ENCODE measurements at regions not wholly inside any gene's neighbourhood (a gene's known extent, or its start where the extent isn't known, plus 50 kb on each side); places are given as distances from the start of the nearest gene placed in this dataset.

DNA sequence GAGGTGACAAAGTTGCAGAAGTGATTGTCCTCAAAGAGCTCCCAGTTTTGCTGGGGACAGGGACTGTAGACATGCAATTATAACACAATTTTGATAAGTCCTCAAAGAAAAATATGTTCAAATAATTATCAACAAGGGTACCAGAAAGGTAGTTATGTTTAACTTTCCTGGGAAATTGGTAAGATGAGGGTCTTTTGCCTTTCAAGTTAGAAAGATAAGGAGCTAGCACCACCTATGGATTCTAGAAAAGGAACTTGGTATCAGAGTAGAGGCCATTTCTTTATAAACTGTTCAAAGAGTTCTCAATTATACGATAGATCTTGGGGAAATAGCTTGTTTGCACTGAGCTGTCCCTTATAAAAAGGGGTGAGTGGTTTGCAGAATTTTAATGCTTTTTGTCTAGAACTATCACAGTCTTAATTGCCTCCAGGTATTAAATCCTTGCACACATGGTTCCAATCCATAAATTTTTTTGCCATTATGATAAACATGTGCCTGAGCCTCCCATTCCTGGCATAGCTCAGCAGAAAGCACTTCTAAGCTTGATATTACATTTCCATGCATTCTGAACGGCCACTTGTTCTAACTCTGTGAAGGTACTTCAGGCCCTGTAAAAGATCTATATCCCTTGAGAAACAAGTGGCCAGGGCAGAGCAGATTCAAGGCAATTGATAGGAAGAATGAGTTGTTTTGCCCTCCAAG is 247.5 kb upstream of the LRIG1 start:
- TF ChIP-seq, protein P1, sequence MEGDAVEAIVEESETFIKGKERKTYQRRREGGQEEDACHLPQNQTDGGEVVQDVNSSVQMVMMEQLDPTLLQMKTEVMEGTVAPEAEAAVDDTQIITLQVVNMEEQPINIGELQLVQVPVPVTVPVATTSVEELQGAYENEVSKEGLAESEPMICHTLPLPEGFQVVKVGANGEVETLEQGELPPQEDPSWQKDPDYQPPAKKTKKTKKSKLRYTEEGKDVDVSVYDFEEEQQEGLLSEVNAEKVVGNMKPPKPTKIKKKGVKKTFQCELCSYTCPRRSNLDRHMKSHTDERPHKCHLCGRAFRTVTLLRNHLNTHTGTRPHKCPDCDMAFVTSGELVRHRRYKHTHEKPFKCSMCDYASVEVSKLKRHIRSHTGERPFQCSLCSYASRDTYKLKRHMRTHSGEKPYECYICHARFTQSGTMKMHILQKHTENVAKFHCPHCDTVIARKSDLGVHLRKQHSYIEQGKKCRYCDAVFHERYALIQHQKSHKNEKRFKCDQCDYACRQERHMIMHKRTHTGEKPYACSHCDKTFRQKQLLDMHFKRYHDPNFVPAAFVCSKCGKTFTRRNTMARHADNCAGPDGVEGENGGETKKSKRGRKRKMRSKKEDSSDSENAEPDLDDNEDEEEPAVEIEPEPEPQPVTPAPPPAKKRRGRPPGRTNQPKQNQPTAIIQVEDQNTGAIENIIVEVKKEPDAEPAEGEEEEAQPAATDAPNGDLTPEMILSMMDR (IDR thresholded peaks at IDR 0.05; ENCODE audit: insufficient read depth, low read depth, low read length, missing control alignments), result no peak
- no peak overlapping the region for H3K4me3 ChIP-seq (ENCODE audit: low read length)
- DNase-seq (ENCODE audit: low read depth), result no peak

DNA sequence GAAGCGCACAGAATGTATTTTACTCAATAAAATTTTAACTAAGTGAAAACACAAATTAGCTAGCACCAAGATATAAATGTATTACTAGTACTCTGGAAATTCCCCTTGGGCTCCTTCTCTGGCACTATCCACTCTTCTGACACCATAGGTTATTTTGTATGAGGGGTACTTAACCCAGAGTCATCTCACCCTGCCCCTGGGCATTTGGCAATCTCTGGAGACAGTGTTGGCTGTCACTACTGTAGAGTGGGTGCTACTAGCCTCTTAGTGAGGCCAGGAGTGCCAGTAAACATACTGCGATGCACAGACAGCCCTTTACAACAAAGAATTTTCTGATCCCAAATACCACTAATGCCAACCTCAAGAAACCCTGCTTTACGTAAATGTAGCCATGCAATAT is 246.3 kb upstream of the KBTBD8 start:
- TF ChIP-seq, protein P1 (IDR thresholded peaks at IDR 0.05; ENCODE audit: insufficient read depth, low read depth, low read length, missing control alignments), result no peak
- H3K4me3 ChIP-seq (ENCODE audit: low read length), result no peak overlapping the region
- no peak for DNase-seq (ENCODE audit: low read depth)

DNA sequence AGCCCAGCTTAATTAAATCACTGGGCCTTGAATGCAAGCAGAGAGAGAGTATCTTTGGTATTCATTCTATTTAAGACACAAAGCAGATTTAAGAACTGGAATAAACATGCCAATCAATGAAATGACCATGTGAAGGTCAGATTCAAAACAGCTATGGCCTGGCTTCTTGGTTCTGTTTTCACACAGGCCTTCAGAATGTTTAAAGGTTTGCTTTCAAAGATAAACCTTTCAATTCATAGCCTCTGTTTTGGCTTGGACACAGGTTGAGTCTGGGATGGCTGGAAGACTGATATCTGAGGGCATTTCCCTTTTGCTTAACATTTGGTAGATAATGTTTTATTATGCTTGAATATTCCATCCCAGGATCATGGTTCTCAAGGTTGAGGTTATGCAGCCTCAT is 244.4 kb upstream of the KBTBD8 start:
- TF ChIP-seq, protein P1 (IDR thresholded peaks at IDR 0.05; ENCODE audit: insufficient read depth, low read depth, low read length, missing control alignments), result no peak
- no peak for DNase-seq (ENCODE audit: low read depth)
- H3K4me3 ChIP-seq (ENCODE audit: low read length), result no peak overlapping the region

- H3K4me3 ChIP-seq (ENCODE audit: low read length), result no peak overlapping the region
- TF ChIP-seq, protein P1 (IDR thresholded peaks at IDR 0.05; ENCODE audit: insufficient read depth, low read depth, low read length, missing control alignments), result no peak
- DNase-seq (ENCODE audit: low read depth), result no peak
Observed at GRCh38 chr3:66754613-66755012, 243.5 kb upstream of the KBTBD8 start.

DNA sequence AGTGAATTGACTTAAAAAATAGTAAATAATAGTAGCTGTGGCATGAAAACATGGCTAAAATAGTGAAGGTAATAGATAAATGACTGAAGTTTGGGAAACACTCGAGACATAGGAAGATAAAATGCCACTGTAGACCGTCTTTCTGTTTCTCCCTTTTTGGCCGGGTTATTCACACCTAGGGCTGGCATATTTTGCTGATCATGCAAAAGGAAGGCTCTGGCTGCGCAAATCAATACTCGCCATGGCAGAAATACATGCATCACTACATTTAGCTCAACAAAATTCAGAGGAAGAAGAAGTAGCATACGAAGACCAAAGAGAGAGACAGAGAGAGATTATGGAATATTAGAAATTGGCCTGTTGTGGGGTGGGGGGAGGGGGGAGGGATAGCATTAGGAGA is 242.2 kb upstream of the KBTBD8 start:
- no peak for DNase-seq (ENCODE audit: low read depth)
- TF ChIP-seq, protein P1 (IDR thresholded peaks at IDR 0.05; ENCODE audit: insufficient read depth, low read depth, low read length, missing control alignments), result no peak
- H3K4me3 ChIP-seq (ENCODE audit: low read length), result no peak overlapping the region

DNA sequence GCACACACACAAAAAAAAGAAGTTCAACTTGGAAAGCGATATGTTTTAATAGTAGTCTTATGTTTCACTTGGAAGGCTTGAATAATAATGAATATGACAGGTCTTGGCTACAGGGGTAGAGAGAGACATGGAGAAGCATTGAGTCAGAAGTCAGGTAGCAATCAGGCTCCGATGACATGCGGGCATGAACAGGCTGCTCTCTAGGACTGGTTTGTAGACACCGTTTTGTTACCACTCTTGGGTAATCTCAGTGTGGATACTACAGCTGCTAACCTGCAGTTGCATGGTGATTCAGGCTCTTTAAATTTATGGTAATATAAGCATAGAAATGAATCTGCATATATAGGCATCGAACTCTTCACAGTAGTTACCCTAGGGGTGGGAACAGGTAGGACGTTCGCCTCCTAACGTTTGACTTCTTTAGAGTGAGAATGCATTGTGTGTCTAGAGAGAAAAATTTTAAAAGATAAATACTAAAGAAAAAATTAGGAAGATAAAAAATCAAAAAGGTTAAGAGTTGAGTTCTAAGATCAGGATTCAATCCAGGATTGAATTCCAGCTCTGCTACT is 241.6 kb upstream of the KBTBD8 start:
- TF ChIP-seq, protein P1 (IDR thresholded peaks at IDR 0.05; ENCODE audit: insufficient read depth, low read depth, low read length, missing control alignments), result peak; percentile 15
- no peak overlapping the region for H3K4me3 ChIP-seq (ENCODE audit: low read length)
- DNase-seq (ENCODE audit: low read depth), result peak; percentile 96
